Karpas-422 (cell line): ENCODE measurements at regions not wholly inside any gene's neighbourhood (a gene's known extent, or its start where the extent isn't known, plus 50 kb on each side); places are given as distances from the start of the nearest gene placed in this dataset.
"Not testable (repeated sequence)": the region's sequence is repeated elsewhere in the genome, so short reads cannot be mapped to it uniquely, and the experiment has no call there.

Experiments used
- DNase-seq: peaks from one replicate; pipeline ENCODE4 v3.0.0-alpha.2; 2015
- H2AFZ ChIP-seq: fragments of 200-600 bp; sonication (generic); 2 replicates; pipeline ENCODE4 v1.6.1; 2014; ENCODE audit warnings: antibody characterized with exemption, low read length, mixed read lengths
- H3K27ac ChIP-seq: fragments of 200-600 bp; sonication (generic); 2 replicates; pipeline ENCODE4 v1.5.1; 2014; ENCODE audit warnings: mild to moderate bottlenecking, low read length, moderate library complexity
- H3K27me3 ChIP-seq: fragments of 200-600 bp; sonication (generic); 2 replicates; pipeline ENCODE4 v1.6.1; 2014; ENCODE audit warnings: low read length, mixed read lengths
- H3K36me3 ChIP-seq: fragments of 200-600 bp; sonication (generic); 2 replicates; pipeline ENCODE4 v1.6.1; 2014; ENCODE audit warnings: low read length, mixed read lengths; ENCODE audit not compliant: insufficient read depth
- H3K4me1 ChIP-seq: fragments of 200-600 bp; sonication (generic); 2 replicates; pipeline ENCODE4 v1.6.1; 2014; ENCODE audit warnings: mild to moderate bottlenecking, low read length, mixed read lengths
- H3K4me2 ChIP-seq: fragments of 200-600 bp; sonication (generic); 2 replicates; pipeline ENCODE4 v1.6.1; 2014; ENCODE audit warnings: low read length, low read depth, mild to moderate bottlenecking; ENCODE audit not compliant: poor library complexity, severe bottlenecking
- H3K4me3 ChIP-seq: fragments of 200-600 bp; sonication (generic); 2 replicates; pipeline ENCODE4 v1.5.1; 2014; ENCODE audit warnings: mild to moderate bottlenecking, antibody characterized with exemption, low read length, mixed read lengths
- H3K79me2 ChIP-seq: fragments of 200-600 bp; sonication (generic); 2 replicates; pipeline ENCODE4 v1.6.1; 2014; ENCODE audit warnings: mild to moderate bottlenecking, low read length, mixed read lengths
- H3K9ac ChIP-seq: fragments of 200-600 bp; sonication (generic); 2 replicates; pipeline ENCODE4 v1.6.0; 2014; ENCODE audit warnings: low read length
- H3K9me2 ChIP-seq: fragments of 200-600 bp; sonication (generic), shearing (Covaris generic); replicated peaks from 2 replicates; pipeline ENCODE4 v1.6.0; 2014; ENCODE audit warnings: mild to moderate bottlenecking, low read length, moderate library complexity; ENCODE audit not compliant: insufficient read depth
- H3K9me3 ChIP-seq: fragments of 300-700, 200-600 bp; sonication (generic); 2 replicates; pipeline ENCODE4 v1.6.1; 2014; ENCODE audit warnings: low read length, mixed read lengths
- H4K20me1 ChIP-seq: fragments of 200-600 bp; sonication (generic); 2 replicates; pipeline ENCODE4 v1.6.1; 2014; ENCODE audit warnings: mild to moderate bottlenecking, antibody characterized with exemption, low read length, low read depth; ENCODE audit not compliant: insufficient read depth

DNA sequence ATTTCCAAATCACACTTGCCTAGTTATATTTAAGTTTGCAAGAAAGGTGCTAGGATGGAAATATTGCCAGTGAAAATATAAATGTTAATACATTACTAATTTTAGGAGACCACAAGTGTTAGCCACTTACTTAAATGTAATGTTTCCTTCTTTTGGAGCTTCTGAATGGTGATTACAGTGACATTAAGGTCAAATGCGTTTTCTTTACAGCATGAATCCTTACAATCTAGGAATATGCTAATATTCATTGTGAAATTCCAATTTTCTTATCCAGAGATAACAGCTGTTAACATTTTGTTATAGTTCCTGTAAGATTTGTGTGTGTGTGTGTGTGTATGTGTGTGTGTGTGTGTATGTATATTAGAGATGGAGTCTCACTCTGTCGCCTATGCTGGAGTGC lies 70.2 kb upstream of the NUDT6 start:
- H4K20me1 ChIP-seq, result no peaks in the 10 kb centered on the region
- no peak overlapping the region for H3K4me2 ChIP-seq
- no peaks in the 10 kb centered on the region for H3K9me2 ChIP-seq
- H3K4me1 ChIP-seq, result no peaks in the 10 kb centered on the region
- DNase-seq, result no peak
- H3K36me3 ChIP-seq, result peaks cover 31% of the 10 kb centered on the region
- H3K4me3 ChIP-seq, result no peak overlapping the region
- H3K27ac ChIP-seq, result no peak overlapping the region
- peaks cover 44% of the 10 kb centered on the region for H3K79me2 ChIP-seq
- H3K9ac ChIP-seq, result no peak overlapping the region
- H2AFZ ChIP-seq, result no peak overlapping the region
- no peaks in the 10 kb centered on the region for H3K27me3 ChIP-seq
- peaks cover 14% of the 10 kb centered on the region for H3K9me3 ChIP-seq

DNA sequence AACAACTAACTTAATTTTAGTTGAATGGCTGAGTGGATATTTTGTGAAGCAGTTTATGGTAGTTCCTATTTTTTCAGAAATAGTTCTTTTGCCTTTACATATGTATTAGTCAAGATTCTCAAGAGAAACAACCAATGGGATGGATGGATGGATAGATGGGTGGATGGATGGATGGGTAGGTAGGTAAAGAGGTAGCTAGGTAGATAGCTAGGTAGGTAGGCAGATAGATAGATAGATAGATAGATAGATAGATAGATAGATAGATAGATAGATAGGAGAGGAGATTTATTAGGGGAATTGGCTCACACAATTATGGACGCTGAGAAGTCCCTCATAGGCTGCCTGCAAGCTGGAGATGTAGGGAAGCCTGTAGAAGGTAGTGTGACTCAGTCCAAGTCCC lies 74.0 kb upstream of the NUDT6 start:
- H3K9ac ChIP-seq, result no peak overlapping the region
- H3K4me3 ChIP-seq, result no peak overlapping the region
- H2AFZ ChIP-seq, result no peak overlapping the region
- H3K4me1 ChIP-seq, result no peaks in the 10 kb centered on the region
- 0 out of 2 replicates have a peak, but pooled peaks cover 3% of the 10 kb centered on the region for H3K36me3 ChIP-seq
- H3K27me3 ChIP-seq, result no peaks in the 10 kb centered on the region
- H3K9me3 ChIP-seq, result no peaks in the 10 kb centered on the region
- no peaks in the 10 kb centered on the region for H3K9me2 ChIP-seq
- no peak overlapping the region for H3K4me2 ChIP-seq
- no peak overlapping the region for H3K27ac ChIP-seq
- no peaks in the 10 kb centered on the region for H4K20me1 ChIP-seq
- peaks cover 28% of the 10 kb centered on the region for H3K79me2 ChIP-seq
- DNase-seq, result no peak

DNA sequence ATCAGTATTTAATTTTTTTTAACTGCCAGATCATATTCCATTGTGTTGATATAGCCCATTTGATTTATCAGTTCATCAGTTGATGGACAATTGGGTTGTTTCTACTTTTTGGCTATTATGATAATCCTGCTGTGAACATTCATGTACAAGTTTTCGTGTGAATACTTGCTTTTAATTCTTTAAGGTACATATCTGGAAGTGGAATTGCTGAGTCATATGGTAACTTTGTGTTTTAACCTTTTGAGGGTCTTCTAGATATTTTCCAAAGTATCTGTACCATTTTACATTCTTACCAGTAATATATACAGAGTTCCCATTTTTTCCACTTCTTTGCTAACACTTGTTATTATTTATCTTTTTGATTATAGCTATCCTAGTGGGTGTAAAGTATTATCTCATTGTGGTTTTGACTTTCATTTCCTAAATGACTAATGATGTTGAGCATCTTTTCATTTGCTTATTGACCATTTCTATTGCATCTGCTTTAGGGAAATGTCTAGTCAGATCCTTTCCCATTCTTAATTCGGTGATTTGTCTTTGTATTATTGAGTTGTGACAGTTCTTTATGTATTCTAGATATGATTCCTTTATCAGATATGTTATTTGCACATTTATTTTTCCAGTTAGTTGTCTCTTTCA lies 75.2 kb upstream of the NUDT6 start:
- 0 out of 2 replicates have a peak, but pooled peaks cover 3% of the 10 kb centered on the region for H3K36me3 ChIP-seq
- H3K9me2 ChIP-seq, result no peaks in the 10 kb centered on the region
- H3K4me3 ChIP-seq, result no peak overlapping the region
- H3K4me1 ChIP-seq, result no peaks in the 10 kb centered on the region
- no peaks in the 10 kb centered on the region for H3K27me3 ChIP-seq
- H3K9ac ChIP-seq, result no peak overlapping the region
- no peak overlapping the region for H3K27ac ChIP-seq
- H3K9me3 ChIP-seq, result no peaks in the 10 kb centered on the region
- no peak for DNase-seq
- H3K4me2 ChIP-seq, result no peak overlapping the region
- no peak overlapping the region for H2AFZ ChIP-seq
- peaks cover 25% of the 10 kb centered on the region for H3K79me2 ChIP-seq
- H4K20me1 ChIP-seq, result no peaks in the 10 kb centered on the region

- H3K4me2 ChIP-seq, H3K4me1 ChIP-seq, H3K9me2 ChIP-seq: not testable (repeated sequence)
These were observed 81.7 kb upstream of the NUDT6 start for GRCh38 chr4:123004079-123004478.

DNA sequence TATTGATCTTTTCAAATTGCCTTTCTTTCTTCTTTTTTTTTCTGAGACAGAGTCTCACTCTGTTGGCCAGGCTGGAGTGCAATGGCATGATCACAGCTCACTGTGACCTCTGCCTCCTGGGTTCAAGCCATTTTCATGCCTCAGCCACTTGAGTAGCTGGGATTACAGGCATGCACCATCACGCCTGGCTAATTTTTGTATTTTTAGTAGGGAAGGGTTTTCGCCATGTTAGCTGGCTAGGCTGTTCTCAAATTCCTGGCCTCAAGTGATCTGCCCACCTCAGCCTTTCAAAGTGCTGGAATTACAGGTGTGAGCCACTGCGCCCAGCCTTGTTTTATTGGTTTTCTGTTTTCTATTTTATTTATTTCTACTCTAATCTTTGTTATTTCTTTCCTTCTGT lies 82.7 kb upstream of the NUDT6 start:
- not testable (repeated sequence) for H3K27me3 ChIP-seq, H2AFZ ChIP-seq, H3K4me1 ChIP-seq, H3K9ac ChIP-seq, H3K9me3 ChIP-seq, H3K9me2 ChIP-seq, H3K36me3 ChIP-seq, H4K20me1 ChIP-seq, H3K4me2 ChIP-seq, H3K4me3 ChIP-seq, H3K27ac ChIP-seq, DNase-seq
- peaks cover 41% of the 10 kb centered on the region for H3K79me2 ChIP-seq

More at GRCh38 chr4:123004079-123004478, 81.7 kb upstream of the NUDT6 start:
- not testable (repeated sequence) for H3K4me3 ChIP-seq, H3K27ac ChIP-seq, H3K36me3 ChIP-seq, H2AFZ ChIP-seq, H3K9me3 ChIP-seq, H3K27me3 ChIP-seq, H3K9ac ChIP-seq, H4K20me1 ChIP-seq, DNase-seq
- H3K79me2 ChIP-seq, result peaks cover 37% of the 10 kb centered on the region

DNA sequence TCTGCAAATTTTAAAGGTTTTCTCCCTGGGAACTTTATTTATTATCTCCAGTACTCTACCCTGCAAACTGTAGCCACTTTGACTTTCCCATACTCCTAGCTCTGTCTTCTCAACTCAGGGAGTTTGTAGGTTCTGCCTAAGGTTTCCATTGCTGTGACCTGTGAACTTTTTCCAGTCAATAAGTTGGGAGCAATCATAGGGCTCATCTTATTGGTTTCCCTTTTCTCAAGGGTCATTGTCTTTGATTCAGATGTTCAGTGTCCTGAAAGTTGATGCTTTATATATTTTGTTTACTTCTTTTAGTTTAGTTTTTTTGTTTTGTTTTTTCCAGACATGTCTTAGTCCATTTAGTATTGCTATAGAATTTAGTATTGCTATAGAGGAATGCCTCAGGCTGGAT lies 85.3 kb upstream of the NUDT6 start:
- no peak overlapping the region for H3K27ac ChIP-seq
- DNase-seq, result no peak
- H4K20me1 ChIP-seq, result no peaks in the 10 kb centered on the region
- H2AFZ ChIP-seq, result no peak overlapping the region
- H3K4me1 ChIP-seq, result no peaks in the 10 kb centered on the region
- H3K9me2 ChIP-seq, result no peaks in the 10 kb centered on the region
- no peaks in the 10 kb centered on the region for H3K27me3 ChIP-seq
- H3K79me2 ChIP-seq, result peaks cover 41% of the 10 kb centered on the region
- H3K9me3 ChIP-seq, result no peaks in the 10 kb centered on the region
- H3K9ac ChIP-seq, result no peak overlapping the region
- no peak overlapping the region for H3K4me3 ChIP-seq
- H3K4me2 ChIP-seq, result no peak overlapping the region
- H3K36me3 ChIP-seq, result 0 out of 2 replicates have a peak, but pooled peaks cover 2% of the 10 kb centered on the region

DNA sequence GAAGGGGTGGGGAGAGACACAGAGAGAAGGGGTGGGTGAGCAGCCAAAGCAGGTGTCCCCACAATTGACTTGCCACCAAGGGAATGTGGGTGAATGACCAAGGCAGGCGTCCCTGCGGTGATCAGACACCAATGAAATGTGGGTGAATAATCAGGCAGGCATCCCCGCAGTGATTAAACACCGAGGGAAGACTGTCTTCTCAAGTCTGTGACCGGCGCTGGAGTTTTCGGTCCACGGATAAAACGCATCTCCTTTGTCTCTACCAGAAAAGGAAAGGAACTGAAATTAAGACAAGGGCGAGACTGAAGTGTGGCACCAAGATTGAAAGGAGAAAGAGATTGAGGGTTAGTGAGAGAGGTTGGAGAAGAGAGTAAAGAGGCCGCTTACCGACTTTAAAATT lies 90.0 kb upstream of the NUDT6 start:
- H3K9me3 ChIP-seq, H3K27ac ChIP-seq, H2AFZ ChIP-seq, H3K9me2 ChIP-seq, H3K36me3 ChIP-seq, H3K27me3 ChIP-seq, H3K4me1 ChIP-seq, H3K4me2 ChIP-seq, H3K9ac ChIP-seq, H4K20me1 ChIP-seq, DNase-seq, H3K4me3 ChIP-seq: not testable (repeated sequence)
- H3K79me2 ChIP-seq, result peaks cover 23% of the 10 kb centered on the region

GRCh38 chr4:123014038-123014437 lies 91.6 kb upstream of the NUDT6 start:
- peaks cover 10% of the 10 kb centered on the region for H3K79me2 ChIP-seq
- H3K27me3 ChIP-seq, result no peaks in the 10 kb centered on the region
- H3K9me2 ChIP-seq, result no peaks in the 10 kb centered on the region
- H3K27ac ChIP-seq, result no peak overlapping the region
- H3K4me1 ChIP-seq, result no peaks in the 10 kb centered on the region
- H4K20me1 ChIP-seq, result no peaks in the 10 kb centered on the region
- no peak overlapping the region for H3K9ac ChIP-seq
- H3K4me3 ChIP-seq, result no peak overlapping the region
- 0 out of 2 replicates have a peak, but pooled peaks cover 2% of the 10 kb centered on the region for H3K36me3 ChIP-seq
- no peak overlapping the region for H2AFZ ChIP-seq
- no peak for DNase-seq
- no peaks in the 10 kb centered on the region for H3K9me3 ChIP-seq
- H3K4me2 ChIP-seq, result no peak overlapping the region
